PC-3 (cell line): ENCODE measurements at regions not wholly inside any gene's neighbourhood (a gene's known extent, or its start where the extent isn't known, plus 50 kb on each side); places are given as distances from the start of the nearest gene placed in this dataset.

Experiments used
- ATAC-seq: fragments of 200-7000 bp; cut with Tn5 transposase; 2 replicates; pipeline ENCODE4 v1.9.1; 2020; ENCODE audit warnings: mild to moderate bottlenecking, moderate library complexity
- BruUV-seq: library from RNA; stranded (reverse); fragments of 400-500 nt; replicated peaks from 2 replicates; lab custom pipeline; 2021; lab: Mats Ljungman, UMichigan
- CTCF ChIA-PET: fragments of 300-600 bp; sonication (Branson Sonifier 250); formaldehyde crosslinking; loops from one replicate; lab custom pipeline; 2022; ENCODE audit warnings: antibody characterized with exemption; lab: Charles Lee
- POLR2A ChIA-PET: fragments of 300-600 bp; sonication (Branson Sonifier 250); formaldehyde crosslinking; loops from one replicate; lab custom pipeline; 2022; ENCODE audit warnings: antibody characterized with exemption; ENCODE audit not compliant: unreplicated experiment; lab: Charles Lee
- DNase-seq: peaks from one replicate; pipeline ENCODE4 v3.0.0-alpha.2; 2015
- H2AFZ ChIP-seq: fragments of 300-600 bp; sonication (generic); 2 replicates; pipeline ENCODE4 v1.6.0; 2016; ENCODE audit warnings: antibody characterized with exemption, low read length
- H3F3A ChIP-seq: fragments of 300-600 bp; sonication (generic); one replicate; pipeline ENCODE4 v1.6.0; 2017; ENCODE audit warnings: antibody characterized with exemption, low read length, control low read depth, mild to moderate bottlenecking; ENCODE audit not compliant: unreplicated experiment
- H3K27ac ChIP-seq: fragments of 300-600 bp; sonication (generic); 2 replicates; pipeline ENCODE4 v1.5.1; 2016; ENCODE audit warnings: mild to moderate bottlenecking, low read length
- H3K27me3 ChIP-seq: fragments of 300-600 bp; sonication (generic); 2 replicates; pipeline ENCODE4 v1.6.1; 2016; ENCODE audit warnings: low read length, mixed read lengths
- H3K36me3 ChIP-seq: fragments of 300-600 bp; sonication (generic); 2 replicates; pipeline ENCODE4 v1.6.1; 2016; ENCODE audit warnings: low read depth, mixed run types, low read length, mixed read lengths
- H3K4me1 ChIP-seq: fragments of 300-600 bp; sonication (generic); 2 replicates; pipeline ENCODE4 v1.5.1; 2016; ENCODE audit warnings: low read length; ENCODE audit not compliant: insufficient read depth
- H3K4me2 ChIP-seq: fragments of 300-600 bp; sonication (generic); 2 replicates; pipeline ENCODE4 v1.6.0; 2016; ENCODE audit warnings: low read length
- H3K4me3 ChIP-seq: fragments of 300-600 bp; sonication (generic); 2 replicates; pipeline ENCODE4 v1.5.1; 2016; ENCODE audit warnings: mild to moderate bottlenecking, low read length, mixed read lengths
- H3K79me2 ChIP-seq: fragments of 300-600 bp; sonication (generic); 2 replicates; pipeline ENCODE4 v1.6.1; 2017; ENCODE audit warnings: low read length, mixed read lengths
- H3K9ac ChIP-seq: fragments of 300-600 bp; sonication (generic); 2 replicates; pipeline ENCODE4 v1.6.0; 2016; ENCODE audit warnings: mild to moderate bottlenecking, low read length
- H3K9me2 ChIP-seq: fragments of 300-600 bp; sonication (generic); replicated peaks from 2 replicates; pipeline ENCODE4 v1.6.1; 2016; ENCODE audit warnings: mixed run types, low read length, mixed read lengths
- H3K9me3 ChIP-seq: fragments of 300-600 bp; sonication (generic); 2 replicates; pipeline ENCODE4 v1.6.1; 2016; ENCODE audit warnings: low read length, mixed read lengths
- H4K20me1 ChIP-seq: fragments of 300-600 bp; sonication (generic); 2 replicates; pipeline ENCODE4 v1.6.1; 2016; ENCODE audit warnings: low read length, mixed read lengths
- CTCF ChIP-seq: fragments of 300-600 bp; sonication (generic); conservative IDR thresholded peaks from 2 replicates; pipeline ENCODE4 v1.5.1; 2017; ENCODE audit warnings: antibody characterized with exemption, low read depth, mild to moderate bottlenecking, low read length
- EZH2 ChIP-seq: fragments of 300-600 bp; sonication (generic); IDR thresholded peaks from one replicate; pipeline ENCODE4 v1.6.1; 2017; ENCODE audit warnings: antibody characterized with exemption, mild to moderate bottlenecking, low read length; ENCODE audit not compliant: unreplicated experiment
- EZH2phosphoT487 ChIP-seq: fragments of 300-600 bp; sonication (generic); IDR thresholded peaks from 2 replicates; pipeline ENCODE4 v1.6.1; 2018; ENCODE audit warnings: mild to moderate bottlenecking, antibody characterized with exemption, low read length, borderline replicate concordance
- intact Hi-C: fragments of 100-400 bp; cut with micrococcal nuclease; formaldehyde crosslinking; loops from 2 replicates; pipeline ENCODE4 v1.9.0; 2023

- ATAC-seq (no peak), DNase-seq (no peak)
- Histone ChIP-seq H3K9me2 (no peaks in the 10 kb centered on the region), H3K4me2 (no peak overlapping the region), H3K36me3 (no peaks in the 10 kb centered on the region), H3K79me2 (no peaks in the 10 kb centered on the region), H3K27ac (no peak overlapping the region), H3K4me1 (peaks cover 8% of the 10 kb centered on the region), H2AFZ (no peak overlapping the region), H4K20me1 (no peaks in the 10 kb centered on the region), H3K27me3 (no peaks in the 10 kb centered on the region), H3K4me3 (no peak overlapping the region), H3K9ac (no peak overlapping the region), H3F3A (no peaks in the 10 kb centered on the region), H3K9me3 (no peaks in the 10 kb centered on the region)
- BruUV-seq, result no TSS peak
- TF ChIP-seq EZH2 (no peak), EZH2phosphoT487 (no peak), CTCF (no peak)
- intact Hi-C loops, result no loop called here
- ChIA-PET POLR2A (no interaction called here), CTCF (interaction anchor here (1.1 kb wide), 1 partner anchor 11 kb away, joined by 4 read pairs; no protein-coding TSS in a partner anchor)
These were observed 114.5 kb downstream of the ZNF330 start for GRCh38 chr4:141335166-141335565.

GRCh38 chr4:141338238-141338637 is 117.5 kb downstream of the ZNF330 start:
- Histone ChIP-seq H3K4me3 (no peak overlapping the region), H3F3A (no peaks in the 10 kb centered on the region), H3K27me3 (no peaks in the 10 kb centered on the region), H3K9ac (no peak overlapping the region), H3K4me2 (no peak overlapping the region), H2AFZ (no peak overlapping the region), H3K27ac (no peak overlapping the region), H4K20me1 (no peaks in the 10 kb centered on the region), H3K9me3 (no peaks in the 10 kb centered on the region), H3K4me1 (no peaks in the 10 kb centered on the region), H3K9me2 (no peaks in the 10 kb centered on the region), H3K79me2 (no peaks in the 10 kb centered on the region), H3K36me3 (no peaks in the 10 kb centered on the region)
- POLR2A ChIA-PET, result no interaction called here
- no peak for TF ChIP-seq EZH2phosphoT487
- TF ChIP-seq EZH2, result no peak
- no peak for TF ChIP-seq CTCF
- ATAC-seq (no peak), DNase-seq (no peak)
- CTCF ChIA-PET, result no interaction called here
- no TSS peak for BruUV-seq
- intact Hi-C loops, result no loop called here

- H3K27ac ChIP-seq, result no peak overlapping the region
- no peak for TF ChIP-seq EZH2phosphoT487
- H3K4me1 ChIP-seq, result no peaks in the 10 kb centered on the region
- H3K9me2 ChIP-seq, result no peaks in the 10 kb centered on the region
- no peaks in the 10 kb centered on the region for H3K27me3 ChIP-seq
- POLR2A ChIA-PET, result no interaction called here
- intact Hi-C loops, result no loop called here
- no peak for DNase-seq
- H3K4me3 ChIP-seq, result no peak overlapping the region
- no peak overlapping the region for H3K9ac ChIP-seq
- BruUV-seq, result no TSS peak
- no peaks in the 10 kb centered on the region for H3F3A ChIP-seq
- CTCF ChIA-PET, result no interaction called here
- no peaks in the 10 kb centered on the region for H3K79me2 ChIP-seq
- H4K20me1 ChIP-seq, result no peaks in the 10 kb centered on the region
- H2AFZ ChIP-seq, result no peak overlapping the region
- no peaks in the 10 kb centered on the region for H3K36me3 ChIP-seq
- no peak for ATAC-seq
- no peak overlapping the region for H3K4me2 ChIP-seq
- H3K9me3 ChIP-seq, result no peaks in the 10 kb centered on the region
These were observed 118.7 kb downstream of the ZNF330 start for GRCh38 chr4:141339391-141339790.
